ENCODE measurements at regions not wholly inside any gene's neighbourhood (a gene's known extent, or its start where the extent isn't known, plus 50 kb on each side); places are given as distances from the start of the nearest gene placed in this dataset.

- no peaks in the 10 kb centered on the region for H3K4me1 Mint-ChIP-seq (ENCODE audit: low read depth)
- H3K36me3 Mint-ChIP-seq: no peaks in the 10 kb centered on the region
- no peak for DNase-seq
- intact Hi-C loops (cut with micrococcal nuclease): no loop called here
- ChIA-PET CTCF (no interaction called here), POLR2A (no interaction called here)
- H3K27ac Mint-ChIP-seq: no peak overlapping the region
- H3K9me3 Mint-ChIP-seq: no peaks in the 10 kb centered on the region
- no peak overlapping the region for H3K4me3 Mint-ChIP-seq
- no peaks in the 10 kb centered on the region for H3K27me3 Mint-ChIP-seq
Observed at GRCh38 chr5:167594750-167595149, 696.7 kb upstream of the WWC1 start.

- Mint-ChIP-seq H3K27ac (no peak overlapping the region), H3K9me3 (no peaks in the 10 kb centered on the region), H3K27me3 (no peaks in the 10 kb centered on the region), H3K4me3 (no peak overlapping the region), H3K36me3 (no peaks in the 10 kb centered on the region), H3K4me1 (ENCODE audit: low read depth) (no peaks in the 10 kb centered on the region)
- DNase-seq: no peak
- ChIA-PET CTCF (no interaction called here), POLR2A (no interaction called here)
- intact Hi-C loops (cut with micrococcal nuclease): no loop called here
Observed at GRCh38 chr5:167595196-167595595, 696.2 kb upstream of the WWC1 start.

GRCh38 chr5:167598166-167598565, 693.3 kb upstream of the WWC1 start:
- Mint-ChIP-seq H3K36me3 (no peaks in the 10 kb centered on the region), H3K4me3 (no peak overlapping the region), H3K9me3 (peaks cover 2% of the 10 kb centered on the region), H3K27me3 (no peaks in the 10 kb centered on the region), H3K27ac (no peak overlapping the region), H3K4me1 (ENCODE audit: low read depth) (no peaks in the 10 kb centered on the region)
- ChIA-PET POLR2A (no interaction called here), CTCF (no interaction called here)
- DNase-seq: no peak
- intact Hi-C loops (cut with micrococcal nuclease): no loop called here

GRCh38 chr5:167602067-167602466, 689.4 kb upstream of the WWC1 start:
- Mint-ChIP-seq H3K4me1 (ENCODE audit: low read depth) (no peaks in the 10 kb centered on the region), H3K27me3 (no peaks in the 10 kb centered on the region), H3K4me3 (no peak overlapping the region), H3K27ac (no peak overlapping the region), H3K9me3 (peaks cover 2% of the 10 kb centered on the region), H3K36me3 (no peaks in the 10 kb centered on the region)
- intact Hi-C loops (cut with micrococcal nuclease): no loop called here
- DNase-seq: no peak
- ChIA-PET POLR2A (no interaction called here), CTCF (no interaction called here)

- intact Hi-C loops (cut with micrococcal nuclease): no loop called here
- POLR2A ChIA-PET: no interaction called here
- peaks cover 7% of the 10 kb centered on the region for H3K9me3 Mint-ChIP-seq
- H3K27me3 Mint-ChIP-seq: no peaks in the 10 kb centered on the region
- CTCF ChIA-PET: no interaction called here
- H3K4me3 Mint-ChIP-seq: no peak overlapping the region
- H3K4me1 Mint-ChIP-seq (ENCODE audit: low read depth): no peaks in the 10 kb centered on the region
- H3K36me3 Mint-ChIP-seq: no peaks in the 10 kb centered on the region
- DNase-seq: no peak
- no peak overlapping the region for H3K27ac Mint-ChIP-seq
Observed at GRCh38 chr5:167603135-167603534, 688.3 kb upstream of the WWC1 start.

- no peaks in the 10 kb centered on the region for H3K4me1 Mint-ChIP-seq (ENCODE audit: low read depth)
- POLR2A ChIA-PET: no interaction called here
- no peak overlapping the region for H3K4me3 Mint-ChIP-seq
- H3K36me3 Mint-ChIP-seq: no peaks in the 10 kb centered on the region
- no peak overlapping the region for H3K27ac Mint-ChIP-seq
- no peaks in the 10 kb centered on the region for H3K27me3 Mint-ChIP-seq
- H3K9me3 Mint-ChIP-seq: peaks cover 9% of the 10 kb centered on the region
- intact Hi-C loops (cut with micrococcal nuclease): no loop called here
- no peak for DNase-seq
- CTCF ChIA-PET: no interaction called here
Observed at GRCh38 chr5:167608390-167609272, 682.8 kb upstream of the WWC1 start.

- DNase-seq: no peak
- POLR2A ChIA-PET: no interaction called here
- Mint-ChIP-seq H3K4me3 (no peak overlapping the region), H3K9me3 (no peaks in the 10 kb centered on the region), H3K27ac (no peak overlapping the region), H3K4me1 (ENCODE audit: low read depth) (no peaks in the 10 kb centered on the region), H3K36me3 (no peaks in the 10 kb centered on the region), H3K27me3 (no peaks in the 10 kb centered on the region)
- intact Hi-C loops (cut with micrococcal nuclease): no loop called here
- CTCF ChIA-PET: no interaction called here
Observed at GRCh38 chr5:167614294-167615021, 677.0 kb upstream of the WWC1 start.

GRCh38 chr5:167616043-167616890, 675.2 kb upstream of the WWC1 start:
- CTCF ChIA-PET: no interaction called here
- no peaks in the 10 kb centered on the region for H3K36me3 Mint-ChIP-seq

GRCh38 chr5:167623354-167623753, 668.1 kb upstream of the WWC1 start:
- Mint-ChIP-seq H3K27me3 (no peaks in the 10 kb centered on the region), H3K36me3 (no peaks in the 10 kb centered on the region), H3K9me3 (no peaks in the 10 kb centered on the region), H3K4me3 (no peak overlapping the region), H3K27ac (no peak overlapping the region), H3K4me1 (ENCODE audit: low read depth) (no peaks in the 10 kb centered on the region)
- DNase-seq: no peak
- ChIA-PET CTCF (no interaction called here), POLR2A (no interaction called here)
- intact Hi-C loops (cut with micrococcal nuclease): no loop called here

More at GRCh38 chr5:167616043-167616890, 675.2 kb upstream of the WWC1 start:
- no peak for DNase-seq
- H3K4me3 Mint-ChIP-seq: no peak overlapping the region
- POLR2A ChIA-PET: no interaction called here
- no peaks in the 10 kb centered on the region for H3K27me3 Mint-ChIP-seq
- intact Hi-C loops (cut with micrococcal nuclease): no loop called here
- no peaks in the 10 kb centered on the region for H3K4me1 Mint-ChIP-seq (ENCODE audit: low read depth)
- H3K27ac Mint-ChIP-seq: no peak overlapping the region
- no peaks in the 10 kb centered on the region for H3K9me3 Mint-ChIP-seq

- H3K27ac Mint-ChIP-seq: no peak overlapping the region
- DNase-seq: no peak
- H3K4me1 Mint-ChIP-seq (ENCODE audit: low read depth): no peaks in the 10 kb centered on the region
- intact Hi-C loops (cut with micrococcal nuclease): no loop called here
- H3K4me3 Mint-ChIP-seq: no peak overlapping the region
- no peaks in the 10 kb centered on the region for H3K9me3 Mint-ChIP-seq
- no peaks in the 10 kb centered on the region for H3K27me3 Mint-ChIP-seq
- POLR2A ChIA-PET: no interaction called here
- CTCF ChIA-PET: no interaction called here
- no peaks in the 10 kb centered on the region for H3K36me3 Mint-ChIP-seq
Observed at GRCh38 chr5:167624053-167624452, 667.4 kb upstream of the WWC1 start.

- no peaks in the 10 kb centered on the region for H3K36me3 Mint-ChIP-seq
- intact Hi-C loops (cut with micrococcal nuclease): no loop called here
- POLR2A ChIA-PET: no interaction called here
- no peaks in the 10 kb centered on the region for H3K9me3 Mint-ChIP-seq
- DNase-seq: no peak
- no peak overlapping the region for H3K4me3 Mint-ChIP-seq
- no peaks in the 10 kb centered on the region for H3K27me3 Mint-ChIP-seq
- H3K27ac Mint-ChIP-seq: no peak overlapping the region
- CTCF ChIA-PET: no interaction called here
- H3K4me1 Mint-ChIP-seq (ENCODE audit: low read depth): no peaks in the 10 kb centered on the region
Observed at GRCh38 chr5:167626341-167627123, 664.9 kb upstream of the WWC1 start.

- ChIA-PET CTCF (no interaction called here), POLR2A (no interaction called here)
- DNase-seq: no peak
- no peak overlapping the region for H3K4me3 Mint-ChIP-seq
- H3K4me1 Mint-ChIP-seq (ENCODE audit: low read depth): no peaks in the 10 kb centered on the region
- H3K36me3 Mint-ChIP-seq: no peaks in the 10 kb centered on the region
- H3K27ac Mint-ChIP-seq: no peak overlapping the region
- intact Hi-C loops (cut with micrococcal nuclease): no loop called here
- no peaks in the 10 kb centered on the region for H3K9me3 Mint-ChIP-seq
- H3K27me3 Mint-ChIP-seq: no peaks in the 10 kb centered on the region
Observed at GRCh38 chr5:167629634-167630033, 661.8 kb upstream of the WWC1 start.
